Ishikawa (cell line): ENCODE measurements at regions not wholly inside any gene's neighbourhood (a gene's known extent, or its start where the extent isn't known, plus 50 kb on each side); places are given as distances from the start of the nearest gene placed in this dataset.

Experiments
- CEBPB ChIP-seq: IDR thresholded peaks from 2 replicates; pipeline ENCODE4 v1.6.1; 2012
- CREB1 ChIP-seq: IDR thresholded peaks from 2 replicates; pipeline ENCODE4 v1.6.1; 2012; ENCODE audit warnings: low read depth
- EGR1 ChIP-seq: IDR thresholded peaks from 2 replicates; pipeline ENCODE4 v1.6.1; 2012
- EP300 ChIP-seq: IDR thresholded peaks from 2 replicates; pipeline ENCODE4 v1.6.1; 2012; ENCODE audit warnings: borderline replicate concordance
- FOXM1 ChIP-seq: IDR thresholded peaks from 2 replicates; pipeline ENCODE4 v1.6.1; 2012; ENCODE audit warnings: low read depth, borderline replicate concordance
- NFIC ChIP-seq: IDR thresholded peaks from 2 replicates; pipeline ENCODE4 v1.6.1; 2012
- RAD21 ChIP-seq: IDR thresholded peaks from 2 replicates; pipeline ENCODE4 v1.6.1; 2012; ENCODE audit warnings: low read depth
- TAF1 ChIP-seq: IDR thresholded peaks from 2 replicates; pipeline ENCODE4 v1.6.1; 2012; ENCODE audit warnings: low read depth, mild to moderate bottlenecking
- TCF12 ChIP-seq: IDR thresholded peaks from 2 replicates; pipeline ENCODE4 v1.6.1; 2012; ENCODE audit warnings: low read depth
- TEAD4 ChIP-seq: IDR thresholded peaks from 2 replicates; pipeline ENCODE4 v1.6.1; 2012
- YY1 ChIP-seq: IDR thresholded peaks from 2 replicates; pipeline ENCODE4 v1.6.1; 2012; ENCODE audit warnings: low read depth
- ZBTB7A ChIP-seq: IDR thresholded peaks from 2 replicates; pipeline ENCODE4 v1.6.1; 2012; ENCODE audit warnings: low read depth
- TF ChIP-seq, protein P1 (sequence below): IDR thresholded peaks from 2 replicates; pipeline ENCODE4 v1.6.1; 2012
- TF ChIP-seq, protein P2 (sequence below): IDR thresholded peaks from 2 replicates; pipeline ENCODE4 v1.6.1; 2012; ENCODE audit warnings: low read depth, mild to moderate bottlenecking
- TF ChIP-seq, protein P3 (sequence below): IDR thresholded peaks from 2 replicates; pipeline ENCODE4 v1.6.1; 2012

DNA sequence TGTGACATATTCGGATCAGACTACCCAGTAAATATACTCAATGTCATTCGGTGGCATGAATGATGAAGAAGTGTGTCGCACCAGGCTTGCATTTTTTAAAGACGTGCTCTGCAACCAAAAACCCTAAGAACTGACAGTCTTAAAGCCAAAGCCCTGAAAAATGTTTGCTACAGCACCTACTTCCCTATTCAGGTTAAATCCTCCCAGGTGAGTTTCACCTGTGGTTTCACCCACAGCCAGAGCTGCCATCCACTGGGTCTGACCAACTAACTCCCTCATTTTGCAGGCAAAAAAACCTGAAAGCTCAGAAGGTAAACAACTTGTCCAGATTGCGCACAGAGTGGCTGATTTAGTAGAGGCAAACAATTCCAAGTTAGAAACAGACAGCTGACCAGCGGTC is 222.3 kb upstream of the MGAT5 start:
- TF ChIP-seq CEBPB (no peak), EP300 (no peak), FOXM1 (no peak), NFIC (no peak), CREB1 (no peak), ZBTB7A (no peak), TCF12 (no peak), TAF1 (no peak), TEAD4 (no peak), YY1 (no peak), RAD21 (no peak), EGR1 (no peak)
- TF ChIP-seq, protein P1, sequence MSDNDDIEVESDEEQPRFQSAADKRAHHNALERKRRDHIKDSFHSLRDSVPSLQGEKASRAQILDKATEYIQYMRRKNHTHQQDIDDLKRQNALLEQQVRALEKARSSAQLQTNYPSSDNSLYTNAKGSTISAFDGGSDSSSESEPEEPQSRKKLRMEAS, result no peak
- TF ChIP-seq, protein P2, sequence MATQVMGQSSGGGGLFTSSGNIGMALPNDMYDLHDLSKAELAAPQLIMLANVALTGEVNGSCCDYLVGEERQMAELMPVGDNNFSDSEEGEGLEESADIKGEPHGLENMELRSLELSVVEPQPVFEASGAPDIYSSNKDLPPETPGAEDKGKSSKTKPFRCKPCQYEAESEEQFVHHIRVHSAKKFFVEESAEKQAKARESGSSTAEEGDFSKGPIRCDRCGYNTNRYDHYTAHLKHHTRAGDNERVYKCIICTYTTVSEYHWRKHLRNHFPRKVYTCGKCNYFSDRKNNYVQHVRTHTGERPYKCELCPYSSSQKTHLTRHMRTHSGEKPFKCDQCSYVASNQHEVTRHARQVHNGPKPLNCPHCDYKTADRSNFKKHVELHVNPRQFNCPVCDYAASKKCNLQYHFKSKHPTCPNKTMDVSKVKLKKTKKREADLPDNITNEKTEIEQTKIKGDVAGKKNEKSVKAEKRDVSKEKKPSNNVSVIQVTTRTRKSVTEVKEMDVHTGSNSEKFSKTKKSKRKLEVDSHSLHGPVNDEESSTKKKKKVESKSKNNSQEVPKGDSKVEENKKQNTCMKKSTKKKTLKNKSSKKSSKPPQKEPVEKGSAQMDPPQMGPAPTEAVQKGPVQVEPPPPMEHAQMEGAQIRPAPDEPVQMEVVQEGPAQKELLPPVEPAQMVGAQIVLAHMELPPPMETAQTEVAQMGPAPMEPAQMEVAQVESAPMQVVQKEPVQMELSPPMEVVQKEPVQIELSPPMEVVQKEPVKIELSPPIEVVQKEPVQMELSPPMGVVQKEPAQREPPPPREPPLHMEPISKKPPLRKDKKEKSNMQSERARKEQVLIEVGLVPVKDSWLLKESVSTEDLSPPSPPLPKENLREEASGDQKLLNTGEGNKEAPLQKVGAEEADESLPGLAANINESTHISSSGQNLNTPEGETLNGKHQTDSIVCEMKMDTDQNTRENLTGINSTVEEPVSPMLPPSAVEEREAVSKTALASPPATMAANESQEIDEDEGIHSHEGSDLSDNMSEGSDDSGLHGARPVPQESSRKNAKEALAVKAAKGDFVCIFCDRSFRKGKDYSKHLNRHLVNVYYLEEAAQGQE, result no peak
- TF ChIP-seq, protein P3, sequence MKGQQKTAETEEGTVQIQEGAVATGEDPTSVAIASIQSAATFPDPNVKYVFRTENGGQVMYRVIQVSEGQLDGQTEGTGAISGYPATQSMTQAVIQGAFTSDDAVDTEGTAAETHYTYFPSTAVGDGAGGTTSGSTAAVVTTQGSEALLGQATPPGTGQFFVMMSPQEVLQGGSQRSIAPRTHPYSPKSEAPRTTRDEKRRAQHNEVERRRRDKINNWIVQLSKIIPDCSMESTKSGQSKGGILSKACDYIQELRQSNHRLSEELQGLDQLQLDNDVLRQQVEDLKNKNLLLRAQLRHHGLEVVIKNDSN, result no peak

DNA sequence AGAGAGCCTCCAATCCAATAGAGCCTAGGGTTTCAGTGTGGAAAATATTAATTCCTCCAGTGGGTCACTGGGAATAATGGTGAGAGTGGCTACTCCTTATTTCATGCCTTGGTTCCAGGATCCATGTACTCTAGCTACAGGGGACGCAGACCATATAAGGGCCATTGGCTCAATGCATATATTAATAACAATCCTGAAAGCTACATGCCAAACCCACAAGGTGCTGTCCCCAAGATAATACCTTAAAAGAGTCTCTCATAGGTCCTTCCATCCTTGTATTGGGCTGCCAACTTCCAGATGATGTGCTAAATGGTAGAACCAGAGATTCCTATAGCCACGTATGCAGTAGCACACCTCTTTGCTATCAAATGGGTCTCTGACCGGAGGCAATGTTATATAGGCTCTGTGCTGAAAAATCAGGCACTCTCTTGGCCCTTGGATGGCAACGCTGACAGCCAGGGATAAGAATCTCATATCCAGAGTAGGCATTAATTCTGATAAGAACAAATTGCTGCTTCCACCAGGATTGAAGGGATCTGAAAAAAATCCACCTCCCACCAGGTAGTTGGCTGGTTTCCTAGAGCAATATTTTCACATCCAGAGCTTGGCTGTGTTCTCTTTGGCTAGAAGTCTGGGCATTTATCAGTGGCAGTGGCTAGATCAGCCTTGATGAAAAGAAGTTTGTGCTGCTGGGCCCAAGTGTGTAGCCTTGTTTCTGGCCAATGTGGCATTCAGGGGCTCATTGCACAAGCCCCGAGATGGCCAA is 218.1 kb upstream of the MGAT5 start:
- no peak for TF ChIP-seq EP300
- TF ChIP-seq RAD21, result no peak
- no peak for TF ChIP-seq YY1
- TF ChIP-seq, protein P1, result no peak
- TF ChIP-seq TAF1, result no peak
- TF ChIP-seq, protein P3, result no peak
- no peak for TF ChIP-seq CEBPB
- TF ChIP-seq TCF12, result no peak
- TF ChIP-seq ZBTB7A, result no peak
- TF ChIP-seq, protein P2, result no peak
- no peak for TF ChIP-seq CREB1
- TF ChIP-seq NFIC, result no peak
- no peak for TF ChIP-seq EGR1
- no peak for TF ChIP-seq FOXM1
- TF ChIP-seq TEAD4, result no peak

DNA sequence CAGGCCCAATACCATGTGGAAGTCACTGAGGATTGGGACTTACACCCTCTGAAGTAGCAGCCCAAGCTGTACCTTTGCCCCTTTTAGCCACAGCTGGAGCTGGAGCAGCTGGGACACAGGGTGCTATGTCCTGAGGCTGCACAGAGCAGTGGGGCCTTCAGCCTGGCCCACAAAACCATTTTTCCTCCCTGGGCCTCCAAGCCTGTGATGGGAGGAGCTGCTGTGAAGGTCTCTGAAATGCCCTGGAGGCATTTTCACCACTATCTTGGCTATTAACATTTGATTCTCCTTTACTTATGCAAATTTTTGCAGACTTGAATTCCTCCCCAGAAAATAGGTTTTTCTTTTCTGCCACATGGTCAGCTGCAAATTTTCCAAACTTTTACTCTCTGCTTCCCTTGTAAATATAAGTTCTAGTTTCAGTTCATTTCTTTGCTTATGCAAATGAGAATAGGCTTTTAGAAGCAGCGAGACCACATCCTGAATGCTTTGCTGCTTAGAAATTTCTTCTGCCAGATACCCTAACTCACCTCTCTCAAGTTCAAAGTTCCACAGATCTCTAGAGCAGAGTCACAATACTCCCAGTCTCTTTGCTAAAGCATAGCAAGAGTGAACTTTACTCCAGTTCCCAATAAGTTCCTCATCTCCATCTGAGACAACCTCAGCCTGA is 213.8 kb upstream of the MGAT5 start:
- no peak for TF ChIP-seq EP300
- no peak for TF ChIP-seq EGR1
- no peak for TF ChIP-seq TAF1
- no peak for TF ChIP-seq NFIC
- TF ChIP-seq CEBPB, result no peak
- no peak for TF ChIP-seq ZBTB7A
- TF ChIP-seq TEAD4, result no peak
- TF ChIP-seq, protein P2, result no peak
- TF ChIP-seq, protein P1, result no peak
- no peak for TF ChIP-seq YY1
